ENCODE measurements at regions not wholly inside any gene's neighbourhood (a gene's known extent, or its start where the extent isn't known, plus 50 kb on each side); places are given as distances from the start of the nearest gene placed in this dataset.

- TF ChIP-seq YY1 (IDR thresholded peaks at IDR 0.05; ENCODE audit: low read depth) (no peak), NFIC (IDR thresholded peaks at IDR 0.05) (no peak), EGR1 (IDR thresholded peaks at IDR 0.05) (no peak), EP300 (IDR thresholded peaks at IDR 0.05; ENCODE audit: borderline replicate concordance) (no peak), TAF1 (IDR thresholded peaks at IDR 0.05; ENCODE audit: low read depth) (no peak), CREB1 (IDR thresholded peaks at IDR 0.05; ENCODE audit: low read depth) (no peak), TCF12 (IDR thresholded peaks at IDR 0.05; ENCODE audit: low read depth) (no peak), RAD21 (IDR thresholded peaks at IDR 0.05; ENCODE audit: low read depth) (no peak), TEAD4 (IDR thresholded peaks at IDR 0.05) (no peak), CEBPB (IDR thresholded peaks at IDR 0.05) (no peak), USF1 (IDR thresholded peaks at IDR 0.05) (no peak), ZBTB7A (IDR thresholded peaks at IDR 0.05; ENCODE audit: low read depth) (no peak), FOXM1 (IDR thresholded peaks at IDR 0.05; ENCODE audit: borderline replicate concordance, low read depth) (no peak)
- TF ChIP-seq, protein P1, sequence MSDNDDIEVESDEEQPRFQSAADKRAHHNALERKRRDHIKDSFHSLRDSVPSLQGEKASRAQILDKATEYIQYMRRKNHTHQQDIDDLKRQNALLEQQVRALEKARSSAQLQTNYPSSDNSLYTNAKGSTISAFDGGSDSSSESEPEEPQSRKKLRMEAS (IDR thresholded peaks at IDR 0.05): no peak
- TF ChIP-seq, protein P2, sequence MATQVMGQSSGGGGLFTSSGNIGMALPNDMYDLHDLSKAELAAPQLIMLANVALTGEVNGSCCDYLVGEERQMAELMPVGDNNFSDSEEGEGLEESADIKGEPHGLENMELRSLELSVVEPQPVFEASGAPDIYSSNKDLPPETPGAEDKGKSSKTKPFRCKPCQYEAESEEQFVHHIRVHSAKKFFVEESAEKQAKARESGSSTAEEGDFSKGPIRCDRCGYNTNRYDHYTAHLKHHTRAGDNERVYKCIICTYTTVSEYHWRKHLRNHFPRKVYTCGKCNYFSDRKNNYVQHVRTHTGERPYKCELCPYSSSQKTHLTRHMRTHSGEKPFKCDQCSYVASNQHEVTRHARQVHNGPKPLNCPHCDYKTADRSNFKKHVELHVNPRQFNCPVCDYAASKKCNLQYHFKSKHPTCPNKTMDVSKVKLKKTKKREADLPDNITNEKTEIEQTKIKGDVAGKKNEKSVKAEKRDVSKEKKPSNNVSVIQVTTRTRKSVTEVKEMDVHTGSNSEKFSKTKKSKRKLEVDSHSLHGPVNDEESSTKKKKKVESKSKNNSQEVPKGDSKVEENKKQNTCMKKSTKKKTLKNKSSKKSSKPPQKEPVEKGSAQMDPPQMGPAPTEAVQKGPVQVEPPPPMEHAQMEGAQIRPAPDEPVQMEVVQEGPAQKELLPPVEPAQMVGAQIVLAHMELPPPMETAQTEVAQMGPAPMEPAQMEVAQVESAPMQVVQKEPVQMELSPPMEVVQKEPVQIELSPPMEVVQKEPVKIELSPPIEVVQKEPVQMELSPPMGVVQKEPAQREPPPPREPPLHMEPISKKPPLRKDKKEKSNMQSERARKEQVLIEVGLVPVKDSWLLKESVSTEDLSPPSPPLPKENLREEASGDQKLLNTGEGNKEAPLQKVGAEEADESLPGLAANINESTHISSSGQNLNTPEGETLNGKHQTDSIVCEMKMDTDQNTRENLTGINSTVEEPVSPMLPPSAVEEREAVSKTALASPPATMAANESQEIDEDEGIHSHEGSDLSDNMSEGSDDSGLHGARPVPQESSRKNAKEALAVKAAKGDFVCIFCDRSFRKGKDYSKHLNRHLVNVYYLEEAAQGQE (IDR thresholded peaks at IDR 0.05; ENCODE audit: low read depth): no peak
These were observed 124.9 kb upstream of the HDAC9 start for GRCh38 chr7:18370633-18371032.

- TF ChIP-seq EP300 (IDR thresholded peaks at IDR 0.05; ENCODE audit: borderline replicate concordance) (no peak), NFIC (IDR thresholded peaks at IDR 0.05) (no peak), YY1 (IDR thresholded peaks at IDR 0.05; ENCODE audit: low read depth) (no peak), USF1 (IDR thresholded peaks at IDR 0.05) (no peak), RAD21 (IDR thresholded peaks at IDR 0.05; ENCODE audit: low read depth) (no peak), ZBTB7A (IDR thresholded peaks at IDR 0.05; ENCODE audit: low read depth) (no peak), EGR1 (IDR thresholded peaks at IDR 0.05) (no peak), CEBPB (IDR thresholded peaks at IDR 0.05) (no peak), TEAD4 (IDR thresholded peaks at IDR 0.05) (no peak), TAF1 (IDR thresholded peaks at IDR 0.05; ENCODE audit: low read depth) (no peak)
These were observed 116.5 kb upstream of the HDAC9 start for GRCh38 chr7:18378989-18379605.

DNA sequence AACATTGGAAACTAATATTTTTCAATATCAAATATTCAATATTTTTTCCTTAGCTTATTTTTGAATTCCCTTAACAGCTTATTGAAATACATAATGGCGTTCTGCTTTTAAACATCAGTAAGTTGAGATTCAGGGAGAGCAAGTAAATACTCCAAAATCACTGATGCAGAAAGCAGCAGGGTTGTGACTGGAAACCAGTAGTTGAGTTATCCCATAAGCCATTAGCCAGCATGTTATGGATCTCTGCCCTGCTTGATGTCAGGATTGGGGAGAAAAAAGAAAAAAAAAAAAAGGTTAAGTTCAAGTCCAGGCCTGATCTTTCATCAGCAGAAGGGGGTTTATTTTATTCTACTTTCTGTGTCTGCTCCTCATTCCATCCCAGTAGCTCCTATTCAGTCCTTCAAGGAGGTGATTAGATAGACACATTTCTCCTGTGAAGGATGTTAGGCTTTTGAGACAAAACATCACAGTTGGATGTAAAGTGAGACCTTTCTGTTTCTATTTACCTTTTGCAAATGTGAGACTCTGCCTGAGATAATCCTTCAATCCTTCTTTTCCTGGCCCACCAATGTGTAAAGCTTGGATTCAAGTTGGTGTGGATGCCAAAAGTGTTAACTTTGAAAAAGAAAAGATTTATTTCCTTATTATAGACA is 110.9 kb upstream of the HDAC9 start:
- TF ChIP-seq TEAD4 (IDR thresholded peaks at IDR 0.05) (peak; percentile 39; the same call in 1 of the 2 replicates), FOXM1 (IDR thresholded peaks at IDR 0.05; ENCODE audit: borderline replicate concordance, low read depth) (no peak), TAF1 (IDR thresholded peaks at IDR 0.05; ENCODE audit: low read depth) (no peak), EP300 (IDR thresholded peaks at IDR 0.05; ENCODE audit: borderline replicate concordance) (peak; percentile 22; the same call in 1 of the 2 replicates), TCF12 (IDR thresholded peaks at IDR 0.05; ENCODE audit: low read depth) (no peak), CREB1 (IDR thresholded peaks at IDR 0.05; ENCODE audit: low read depth) (no peak), YY1 (IDR thresholded peaks at IDR 0.05; ENCODE audit: low read depth) (no peak), EGR1 (IDR thresholded peaks at IDR 0.05) (no peak), RAD21 (IDR thresholded peaks at IDR 0.05; ENCODE audit: low read depth) (no peak), USF1 (IDR thresholded peaks at IDR 0.05) (no peak), NFIC (IDR thresholded peaks at IDR 0.05) (no peak), CEBPB (IDR thresholded peaks at IDR 0.05) (no peak)
- TF ChIP-seq, protein P1 (IDR thresholded peaks at IDR 0.05): no peak

GRCh38 chr7:18386607-18387006 is 108.9 kb upstream of the HDAC9 start:
- no peak for TF ChIP-seq ZBTB7A (IDR thresholded peaks at IDR 0.05; ENCODE audit: low read depth)
- TF ChIP-seq EP300 (IDR thresholded peaks at IDR 0.05; ENCODE audit: borderline replicate concordance): no peak
- TF ChIP-seq CEBPB (IDR thresholded peaks at IDR 0.05): no peak
- no peak for TF ChIP-seq USF1 (IDR thresholded peaks at IDR 0.05)
- no peak for TF ChIP-seq TEAD4 (IDR thresholded peaks at IDR 0.05)
- TF ChIP-seq, protein P2 (IDR thresholded peaks at IDR 0.05; ENCODE audit: low read depth): no peak
- no peak for TF ChIP-seq TAF1 (IDR thresholded peaks at IDR 0.05; ENCODE audit: low read depth)
- TF ChIP-seq TCF12 (IDR thresholded peaks at IDR 0.05; ENCODE audit: low read depth): no peak
- TF ChIP-seq EGR1 (IDR thresholded peaks at IDR 0.05): no peak
- TF ChIP-seq FOXM1 (IDR thresholded peaks at IDR 0.05; ENCODE audit: borderline replicate concordance, low read depth): no peak
- TF ChIP-seq CREB1 (IDR thresholded peaks at IDR 0.05; ENCODE audit: low read depth): no peak
- TF ChIP-seq YY1 (IDR thresholded peaks at IDR 0.05; ENCODE audit: low read depth): no peak
- TF ChIP-seq RAD21 (IDR thresholded peaks at IDR 0.05; ENCODE audit: low read depth): no peak

All from Ishikawa (cell line).